ENCODE measurements at regions not wholly inside any gene's neighbourhood (a gene's known extent, or its start where the extent isn't known, plus 50 kb on each side); places are given as distances from the start of the nearest gene placed in this dataset.
"Not testable (repeated sequence)": the region's sequence is repeated elsewhere in the genome, so short reads cannot be mapped to it uniquely, and the experiment has no call there.

GRCh38 chr10:9508606-9509005, 1454.1 kb downstream of the GATA3 start:
- DNase-seq (ENCODE audit: low spot score): no peak

- no peak for DNase-seq (ENCODE audit: low spot score)
Measured at GRCh38 chr10:9510626-9511025, 1456.1 kb downstream of the GATA3 start.

GRCh38 chr10:9515922-9516321, 1461.4 kb downstream of the GATA3 start:
- no peak for DNase-seq (ENCODE audit: low spot score)

GRCh38 chr10:9535744-9536143, 1481.3 kb downstream of the GATA3 start:
- no peak for DNase-seq (ENCODE audit: low spot score)

- DNase-seq (ENCODE audit: low spot score): no peak
Measured at GRCh38 chr10:9545073-9545472, 1472.6 kb upstream of the CELF2 start.

GRCh38 chr10:9547936-9548904, 1469.5 kb upstream of the CELF2 start:
- DNase-seq (ENCODE audit: low spot score): no peak

- no peak for DNase-seq (ENCODE audit: low spot score)
Measured at GRCh38 chr10:9550810-9551209, 1466.9 kb upstream of the CELF2 start.

- no peak for DNase-seq (ENCODE audit: low spot score)
Measured at GRCh38 chr10:9554321-9554720, 1463.4 kb upstream of the CELF2 start.

- DNase-seq (ENCODE audit: low spot score): no peak
Measured at GRCh38 chr10:9560976-9561375, 1456.7 kb upstream of the CELF2 start.

- DNase-seq (ENCODE audit: low spot score): no peak
Measured at GRCh38 chr10:9561821-9562505, 1455.7 kb upstream of the CELF2 start.

- no peak for DNase-seq (ENCODE audit: low spot score)
Measured at GRCh38 chr10:9577746-9578145, 1439.9 kb upstream of the CELF2 start.

GRCh38 chr10:9579110-9579705, 1438.5 kb upstream of the CELF2 start:
- DNase-seq (ENCODE audit: low spot score): no peak

GRCh38 chr10:9582803-9583202, 1434.9 kb upstream of the CELF2 start:
- DNase-seq (ENCODE audit: low spot score): not testable (repeated sequence)

GRCh38 chr10:9596368-9596920, 1421.2 kb upstream of the CELF2 start:
- peak; percentile 20 for DNase-seq (ENCODE audit: low spot score)

GRCh38 chr10:9602998-9603397, 1414.7 kb upstream of the CELF2 start:
- DNase-seq (ENCODE audit: low spot score): no peak

GRCh38 chr10:9603972-9604371, 1413.7 kb upstream of the CELF2 start:
- no peak for DNase-seq (ENCODE audit: low spot score)

GRCh38 chr10:9605231-9605630, 1412.4 kb upstream of the CELF2 start:
- DNase-seq (ENCODE audit: low spot score): no peak

- peak; percentile 18 for DNase-seq (ENCODE audit: low spot score)
Measured at GRCh38 chr10:9608602-9609001, 1409.1 kb upstream of the CELF2 start.

GRCh38 chr10:9613338-9614075, 1404.2 kb upstream of the CELF2 start:
- DNase-seq (ENCODE audit: low spot score): no peak

GRCh38 chr10:9615189-9615588, 1402.5 kb upstream of the CELF2 start:
- no peak for DNase-seq (ENCODE audit: low spot score)

GRCh38 chr10:9621216-9621615, 1396.5 kb upstream of the CELF2 start:
- DNase-seq (ENCODE audit: low spot score): no peak

- DNase-seq (ENCODE audit: low spot score): no peak
Measured at GRCh38 chr10:9625304-9625703, 1392.4 kb upstream of the CELF2 start.
